Muscle of arm (tissue), 1 donor: ENCODE measurements at regions not wholly inside any gene's neighbourhood (a gene's known extent, or its start where the extent isn't known, plus 50 kb on each side); places are given as distances from the start of the nearest gene placed in this dataset.

Experiments
- DNase-seq: peaks from one replicate; pipeline ENCODE4 v3.0.0-alpha.2; 2013

GRCh38 chr9:118577121-118577520 is 792.1 kb downstream of the BRINP1 start:
- DNase-seq = no peak

- no peak for DNase-seq
Observed at GRCh38 chr9:118578467-118578866, 790.8 kb downstream of the BRINP1 start.

- no peak for DNase-seq
Observed at GRCh38 chr9:118583414-118583813, 785.8 kb downstream of the BRINP1 start.

- no peak for DNase-seq
Observed at GRCh38 chr9:118586978-118587377, 782.3 kb downstream of the BRINP1 start.

- no peak for DNase-seq
Observed at GRCh38 chr9:118594428-118594827, 774.8 kb downstream of the BRINP1 start.

- no peak for DNase-seq
Observed at GRCh38 chr9:118595719-118596305, 773.4 kb downstream of the BRINP1 start.

- DNase-seq = no peak
Observed at GRCh38 chr9:118596374-118597015, 772.7 kb downstream of the BRINP1 start.

- DNase-seq = no peak
Observed at GRCh38 chr9:118606668-118607067, 762.6 kb downstream of the BRINP1 start.

GRCh38 chr9:118609355-118610044 is 759.7 kb downstream of the BRINP1 start:
- DNase-seq = no peak

GRCh38 chr9:118612201-118612600 is 757.0 kb downstream of the BRINP1 start:
- no peak for DNase-seq

GRCh38 chr9:118613996-118614395 is 755.2 kb downstream of the BRINP1 start:
- DNase-seq = no peak

GRCh38 chr9:118618084-118618483 is 751.2 kb downstream of the BRINP1 start:
- no peak for DNase-seq

GRCh38 chr9:118618849-118619248 is 750.4 kb downstream of the BRINP1 start:
- no peak for DNase-seq

- no peak for DNase-seq
Observed at GRCh38 chr9:118624608-118625007, 744.6 kb downstream of the BRINP1 start.

- DNase-seq = no peak
Observed at GRCh38 chr9:118630079-118630478, 739.2 kb downstream of the BRINP1 start.

GRCh38 chr9:118630931-118631595 is 738.2 kb downstream of the BRINP1 start:
- no peak for DNase-seq

- no peak for DNase-seq
Observed at GRCh38 chr9:118631956-118632355, 737.3 kb downstream of the BRINP1 start.

GRCh38 chr9:118635416-118635815 is 733.8 kb downstream of the BRINP1 start:
- no peak for DNase-seq

GRCh38 chr9:118637681-118638080 is 731.6 kb downstream of the BRINP1 start:
- DNase-seq = no peak

GRCh38 chr9:118640836-118641560 is 728.2 kb downstream of the BRINP1 start:
- no peak for DNase-seq

- DNase-seq = no peak
Observed at GRCh38 chr9:118643118-118643517, 726.1 kb downstream of the BRINP1 start.

GRCh38 chr9:118644066-118644465 is 725.2 kb downstream of the BRINP1 start:
- DNase-seq = no peak
